OCI-LY3 (cell line): ENCODE measurements at regions not wholly inside any gene's neighbourhood (a gene's known extent, or its start where the extent isn't known, plus 50 kb on each side); places are given as distances from the start of the nearest gene placed in this dataset.

Experiments
- EZH2phosphoT487 ChIP-seq: fragments of 200-600 bp; shearing (Covaris generic); IDR thresholded peaks from 2 replicates; pipeline ENCODE4 v1.6.1; 2018; ENCODE audit warnings: antibody characterized with exemption, mixed run types, low read depth
- TF ChIP-seq, protein P1 (sequence below): fragments of 200-600, 300-600 bp; sonication (generic); IDR thresholded peaks from 2 replicates; pipeline ENCODE4 v1.5.1; 2014; ENCODE audit warnings: antibody characterized with exemption, low read length, low read depth

GRCh38 chr12:88716240-88716639 lies 136.0 kb upstream of the KITLG start:
- TF ChIP-seq, protein P1, sequence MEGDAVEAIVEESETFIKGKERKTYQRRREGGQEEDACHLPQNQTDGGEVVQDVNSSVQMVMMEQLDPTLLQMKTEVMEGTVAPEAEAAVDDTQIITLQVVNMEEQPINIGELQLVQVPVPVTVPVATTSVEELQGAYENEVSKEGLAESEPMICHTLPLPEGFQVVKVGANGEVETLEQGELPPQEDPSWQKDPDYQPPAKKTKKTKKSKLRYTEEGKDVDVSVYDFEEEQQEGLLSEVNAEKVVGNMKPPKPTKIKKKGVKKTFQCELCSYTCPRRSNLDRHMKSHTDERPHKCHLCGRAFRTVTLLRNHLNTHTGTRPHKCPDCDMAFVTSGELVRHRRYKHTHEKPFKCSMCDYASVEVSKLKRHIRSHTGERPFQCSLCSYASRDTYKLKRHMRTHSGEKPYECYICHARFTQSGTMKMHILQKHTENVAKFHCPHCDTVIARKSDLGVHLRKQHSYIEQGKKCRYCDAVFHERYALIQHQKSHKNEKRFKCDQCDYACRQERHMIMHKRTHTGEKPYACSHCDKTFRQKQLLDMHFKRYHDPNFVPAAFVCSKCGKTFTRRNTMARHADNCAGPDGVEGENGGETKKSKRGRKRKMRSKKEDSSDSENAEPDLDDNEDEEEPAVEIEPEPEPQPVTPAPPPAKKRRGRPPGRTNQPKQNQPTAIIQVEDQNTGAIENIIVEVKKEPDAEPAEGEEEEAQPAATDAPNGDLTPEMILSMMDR = no peak
- TF ChIP-seq EZH2phosphoT487 = no peak
